Neural cell (in vitro differentiated cells): ENCODE measurements at regions not wholly inside any gene's neighbourhood (a gene's known extent, or its start where the extent isn't known, plus 50 kb on each side); places are given as distances from the start of the nearest gene placed in this dataset.

Experiments used
- MXI1 ChIP-seq: fragments of 450-650 bp; conservative IDR thresholded peaks from 2 replicates; pipeline ENCODE4 v1.6.1; 2014; ENCODE audit warnings: antibody characterized with exemption, mild to moderate bottlenecking; ENCODE audit not compliant: poor library complexity, severe bottlenecking
- SMC3 ChIP-seq: fragments of 450-650 bp; conservative IDR thresholded peaks from 2 replicates; pipeline ENCODE4 v1.6.1; 2014; ENCODE audit warnings: antibody characterized with exemption, mild to moderate bottlenecking, moderate library complexity; ENCODE audit not compliant: poor library complexity
- TF ChIP-seq, protein P1 (sequence below): fragments of 450-650 bp; IDR thresholded peaks from 2 replicates; pipeline ENCODE4 v1.5.1; 2014; ENCODE audit warnings: antibody characterized with exemption, mild to moderate bottlenecking, moderate library complexity; ENCODE audit not compliant: poor library complexity, severe bottlenecking

DNA sequence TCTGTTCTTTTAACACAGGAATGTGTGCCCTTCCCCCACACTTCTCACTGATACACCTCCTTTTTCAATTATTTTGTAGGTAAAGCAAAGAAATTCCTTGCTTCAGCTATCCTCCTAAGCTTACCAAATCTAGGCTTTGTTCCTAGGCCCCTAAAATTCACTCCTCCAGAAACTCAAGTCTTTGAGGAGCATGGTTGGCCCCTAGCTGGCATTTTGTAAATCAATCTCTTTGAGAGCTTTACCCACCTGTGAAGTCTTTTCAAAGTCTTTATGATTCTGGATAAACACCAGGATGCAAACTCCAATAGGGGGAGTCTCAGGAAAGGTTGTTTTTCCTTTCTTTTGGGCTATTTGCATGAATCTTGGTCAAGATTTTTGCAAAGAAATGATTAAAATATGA lies 82.9 kb upstream of the ZNF644 start:
- TF ChIP-seq, protein P1, sequence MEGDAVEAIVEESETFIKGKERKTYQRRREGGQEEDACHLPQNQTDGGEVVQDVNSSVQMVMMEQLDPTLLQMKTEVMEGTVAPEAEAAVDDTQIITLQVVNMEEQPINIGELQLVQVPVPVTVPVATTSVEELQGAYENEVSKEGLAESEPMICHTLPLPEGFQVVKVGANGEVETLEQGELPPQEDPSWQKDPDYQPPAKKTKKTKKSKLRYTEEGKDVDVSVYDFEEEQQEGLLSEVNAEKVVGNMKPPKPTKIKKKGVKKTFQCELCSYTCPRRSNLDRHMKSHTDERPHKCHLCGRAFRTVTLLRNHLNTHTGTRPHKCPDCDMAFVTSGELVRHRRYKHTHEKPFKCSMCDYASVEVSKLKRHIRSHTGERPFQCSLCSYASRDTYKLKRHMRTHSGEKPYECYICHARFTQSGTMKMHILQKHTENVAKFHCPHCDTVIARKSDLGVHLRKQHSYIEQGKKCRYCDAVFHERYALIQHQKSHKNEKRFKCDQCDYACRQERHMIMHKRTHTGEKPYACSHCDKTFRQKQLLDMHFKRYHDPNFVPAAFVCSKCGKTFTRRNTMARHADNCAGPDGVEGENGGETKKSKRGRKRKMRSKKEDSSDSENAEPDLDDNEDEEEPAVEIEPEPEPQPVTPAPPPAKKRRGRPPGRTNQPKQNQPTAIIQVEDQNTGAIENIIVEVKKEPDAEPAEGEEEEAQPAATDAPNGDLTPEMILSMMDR, result no peak
- no peak for TF ChIP-seq SMC3
- no peak for TF ChIP-seq MXI1
